ENCODE measurements at regions not wholly inside any gene's neighbourhood (a gene's known extent, or its start where the extent isn't known, plus 50 kb on each side); places are given as distances from the start of the nearest gene placed in this dataset.

- no peak for DNase-seq (ENCODE audit: low read depth, low spot score)
- Histone ChIP-seq H3K36me3 (ENCODE audit: control insufficient read depth in 2 of 2, extremely low read depth in 1 of 2, insufficient read depth in 2 of 2, low read length in 2 of 2) (no peaks in the 10 kb centered on the region), H3K4me2 (ENCODE audit: insufficient read depth, low read length) (no peak overlapping the region), H3K79me2 (ENCODE audit: control insufficient read depth, insufficient read depth, low read length) (no peaks in the 10 kb centered on the region), H3K9me3 (replicated peaks; ENCODE audit: control insufficient read depth, insufficient read depth, low read length) (no peaks in the 10 kb centered on the region), H4K20me1 (replicated peaks; ENCODE audit: control insufficient read depth, extremely low read depth, insufficient read depth, low read length) (no peaks in the 10 kb centered on the region), H3K27ac (ENCODE audit: insufficient read depth, low read depth, low read length) (no peak overlapping the region), H3K9me1 (replicated peaks; ENCODE audit: control insufficient read depth, extremely low read depth, insufficient read depth, low read length) (no peaks in the 10 kb centered on the region), H3K4me1 (ENCODE audit: control insufficient read depth, extremely low read depth, insufficient read depth, low read length) (no peaks in the 10 kb centered on the region), H3K9ac (replicated peaks; ENCODE audit: extremely low read depth, insufficient read depth, low read length) (no peak overlapping the region), H2AFZ (ENCODE audit: low read depth, low read length) (no peak overlapping the region), H3K4me3 (replicated peaks in 1 of 3; ENCODE audit: insufficient read depth in 1 of 3, low read depth in 1 of 3, low read length in 3 of 3) (no peak overlapping the region), H3K27me3 (ENCODE audit: control insufficient read depth in 2 of 2, insufficient read depth in 2 of 2, low read length in 2 of 2) (no peaks in the 10 kb centered on the region)
- BruUV-seq (replicated peaks), result no TSS peak
- intact Hi-C loops (cut with micrococcal nuclease) (no loop called here), dilution Hi-C loops (cut with MboI; ENCODE audit: extremely low pct_ligation_motif_present, low sequenced_read_pairs) (no loop called here)
- FAIRE-seq, result no peak
- ChIA-PET POLR2A (no interaction called here), CTCF (interaction anchor here (0.9 kb wide), 1 partner anchor 22 kb away, joined by 3 read pairs; no protein-coding TSS in a partner anchor)
- TF ChIP-seq POLR2A (IDR thresholded peaks at IDR 0.05; ENCODE audit: low read depth, low read length) (no peak), POLR2AphosphoS5 (IDR thresholded peaks at IDR 0.05; ENCODE audit: insufficient read depth, low read depth, low read length) (no peak), CTCF (IDR thresholded peaks at IDR 0.05; ENCODE audit: extremely low read depth in 1 of 2, insufficient read depth in 1 of 2, low read depth in 1 of 2, low read length in 2 of 2) (no peak)
Observed at GRCh38 chr5:28451483-28451882, 1413.1 kb upstream of the CDH9 start.

GRCh38 chr5:28450997-28451396 is 1412.6 kb upstream of the CDH9 start:
- TF ChIP-seq CTCF (IDR thresholded peaks at IDR 0.05; ENCODE audit: extremely low read depth in 1 of 2, insufficient read depth in 1 of 2, low read depth in 1 of 2, low read length in 2 of 2) (no peak), POLR2AphosphoS5 (IDR thresholded peaks at IDR 0.05; ENCODE audit: insufficient read depth, low read depth, low read length) (no peak), MAX (IDR thresholded peaks at IDR 0.05; ENCODE audit: insufficient read depth, insufficient read length) (no peak), EZH2 (IDR thresholded peaks at IDR 0.05; ENCODE audit: borderline replicate concordance, low read depth, low read length, severe bottlenecking) (no peak), MYC (IDR thresholded peaks at IDR 0.05; ENCODE audit: low read depth, low read length) (no peak), JUN (IDR thresholded peaks at IDR 0.05; ENCODE audit: borderline replicate concordance, insufficient read depth, insufficient read length, low read depth) (no peak), POLR2A (IDR thresholded peaks at IDR 0.05; ENCODE audit: low read depth, low read length) (no peak), GATA2 (IDR thresholded peaks at IDR 0.05; ENCODE audit: insufficient read depth, insufficient read length, low read depth, low read length) (no peak), FOS (IDR thresholded peaks at IDR 0.05; ENCODE audit: borderline replicate concordance, insufficient read depth, low read length) (no peak)
- Histone ChIP-seq H3K9me1 (replicated peaks; ENCODE audit: control insufficient read depth, extremely low read depth, insufficient read depth, low read length) (no peaks in the 10 kb centered on the region), H2AFZ (ENCODE audit: low read depth, low read length) (no peak overlapping the region), H3K4me2 (ENCODE audit: insufficient read depth, low read length) (no peak overlapping the region), H3K9me3 (replicated peaks; ENCODE audit: control insufficient read depth, insufficient read depth, low read length) (no peaks in the 10 kb centered on the region), H3K4me3 (replicated peaks in 1 of 3; ENCODE audit: insufficient read depth in 1 of 3, low read depth in 1 of 3, low read length in 3 of 3) (no peak overlapping the region), H3K27ac (ENCODE audit: insufficient read depth, low read depth, low read length) (no peak overlapping the region), H3K9ac (replicated peaks; ENCODE audit: extremely low read depth, insufficient read depth, low read length) (no peak overlapping the region), H3K79me2 (ENCODE audit: control insufficient read depth, insufficient read depth, low read length) (no peaks in the 10 kb centered on the region), H3K27me3 (ENCODE audit: control insufficient read depth in 2 of 2, insufficient read depth in 2 of 2, low read length in 2 of 2) (no peaks in the 10 kb centered on the region), H3K36me3 (ENCODE audit: control insufficient read depth in 2 of 2, extremely low read depth in 1 of 2, insufficient read depth in 2 of 2, low read length in 2 of 2) (no peaks in the 10 kb centered on the region), H4K20me1 (replicated peaks; ENCODE audit: control insufficient read depth, extremely low read depth, insufficient read depth, low read length) (no peaks in the 10 kb centered on the region), H3K4me1 (ENCODE audit: control insufficient read depth, extremely low read depth, insufficient read depth, low read length) (no peaks in the 10 kb centered on the region)
- dilution Hi-C loops (cut with MboI; ENCODE audit: extremely low pct_ligation_motif_present, low sequenced_read_pairs) (no loop called here), intact Hi-C loops (cut with micrococcal nuclease) (no loop called here)
- no peak for FAIRE-seq
- no TSS peak for BruUV-seq (replicated peaks)
- ChIA-PET CTCF (interaction anchor here (0.9 kb wide), 1 partner anchor 23 kb away, joined by 3 read pairs; no protein-coding TSS in a partner anchor), POLR2A (no interaction called here)
- DNase-seq (ENCODE audit: low read depth, low spot score), result no peak

All from endothelial cell of umbilical vein (primary cell).